Subcutaneous abdominal adipose tissue (tissue), 5 donors: ENCODE measurements at regions not wholly inside any gene's neighbourhood (a gene's known extent, or its start where the extent isn't known, plus 50 kb on each side); places are given as distances from the start of the nearest gene placed in this dataset.

Experiments
- H3K27ac ChIP-seq: one replicate; pipeline ENCODE4 v1.7.0; 2013; ENCODE audit warnings: low read depth, mild to moderate bottlenecking, inconsistent platforms, low read length, moderate library complexity
- H3K27me3 ChIP-seq, 5 donors: one replicate each; pipeline ENCODE4 v1.7.0; 2013; ENCODE audit warnings: low read length in 5 of 5, inconsistent platforms in 1 of 5; ENCODE audit not compliant: control insufficient read depth in 5 of 5, insufficient read depth in 4 of 5
- H3K36me3 ChIP-seq, 5 donors: one replicate each; pipeline ENCODE4 v1.7.0; 2013; ENCODE audit warnings: low read length in 5 of 5; ENCODE audit not compliant: control insufficient read depth in 5 of 5, insufficient read depth in 5 of 5
- H3K4me1 ChIP-seq, 5 donors: one replicate each; pipeline ENCODE4 v1.7.0; 2013; ENCODE audit warnings: low read length in 5 of 5, mild to moderate bottlenecking in 3 of 5, moderate library complexity in 1 of 5; ENCODE audit not compliant: control insufficient read depth in 5 of 5, insufficient read depth in 5 of 5
- H3K4me3 ChIP-seq, 5 donors: one replicate each; pipeline ENCODE4 v1.7.0; 2013; ENCODE audit warnings: low read length in 5 of 5, low read depth in 1 of 5
- H3K9ac ChIP-seq, 5 donors: one replicate each; pipeline ENCODE4 v1.7.0; 2013; ENCODE audit warnings: low read length in 5 of 5, mild to moderate bottlenecking in 4 of 5, moderate library complexity in 3 of 5
- H3K9me3 ChIP-seq, 5 donors: one replicate each; pipeline ENCODE4 v1.7.0; 2013; ENCODE audit warnings: low read length in 5 of 5; ENCODE audit not compliant: control insufficient read depth in 5 of 5
- donor health status: healthy.
- donor health status: healthy.
- donor health status: healthy.
- donor health status: healthy.
- donor health status: healthy.

- Histone ChIP-seq H3K9me3 (no peaks in the 10 kb centered on the region), H3K27me3 (peaks cover 0 to 4% (median under 1%) of the 10 kb centered on the region in 5 donors), H3K4me3 (no peak overlapping the region), H3K9ac (no peak overlapping the region), H3K4me1 (no peaks in the 10 kb centered on the region), H3K36me3 (no peaks in the 10 kb centered on the region), H3K27ac (no peak overlapping the region)
Observed at GRCh38 chr15:26023231-26023630, 160.1 kb upstream of the ATP10A start.

- H3K9ac ChIP-seq: no peak overlapping the region
- no peaks in the 10 kb centered on the region for H3K36me3 ChIP-seq
- no peaks in the 10 kb centered on the region for H3K9me3 ChIP-seq
- H3K4me1 ChIP-seq: no peaks in the 10 kb centered on the region
- H3K27me3 ChIP-seq: peaks cover 0 to 5% (median 3%) of the 10 kb centered on the region in 5 donors
- no peak overlapping the region for H3K27ac ChIP-seq
- H3K4me3 ChIP-seq: no peak overlapping the region
Observed at GRCh38 chr15:26020871-26021270, 157.7 kb upstream of the ATP10A start.

GRCh38 chr15:26017665-26018064, 154.5 kb upstream of the ATP10A start:
- Histone ChIP-seq H3K9me3 (no peaks in the 10 kb centered on the region), H3K9ac (no peak overlapping the region), H3K36me3 (no peaks in the 10 kb centered on the region), H3K4me3 (no peak overlapping the region), H3K27ac (no peak overlapping the region), H3K27me3 (peaks cover 2 to 10% (median 7%) of the 10 kb centered on the region in 5 donors), H3K4me1 (no peaks in the 10 kb centered on the region)

GRCh38 chr15:26015516-26016075, 152.5 kb upstream of the ATP10A start:
- Histone ChIP-seq H3K9ac (no peak overlapping the region), H3K4me3 (no peak overlapping the region), H3K9me3 (no peaks in the 10 kb centered on the region), H3K27me3 (peaks cover 2 to 10% (median 7%) of the 10 kb centered on the region in 5 donors), H3K27ac (no peak overlapping the region), H3K36me3 (no peaks in the 10 kb centered on the region), H3K4me1 (no peaks in the 10 kb centered on the region)

GRCh38 chr15:26013981-26014380, 150.9 kb upstream of the ATP10A start:
- peaks cover 1 to 10% (median 7%) of the 10 kb centered on the region in 5 donors for H3K27me3 ChIP-seq
- H3K9ac ChIP-seq: no peak overlapping the region
- H3K4me3 ChIP-seq: no peak overlapping the region
- H3K4me1 ChIP-seq: no peaks in the 10 kb centered on the region
- no peaks in the 10 kb centered on the region for H3K36me3 ChIP-seq
- H3K27ac ChIP-seq: no peak overlapping the region
- peaks cover 0 to 3% (median 0%) of the 10 kb centered on the region in 5 donors for H3K9me3 ChIP-seq

GRCh38 chr15:26011916-26012315, 148.8 kb upstream of the ATP10A start:
- peaks cover 0 to 3% (median 0%) of the 10 kb centered on the region in 5 donors for H3K9me3 ChIP-seq
- no peak overlapping the region for H3K9ac ChIP-seq
- H3K4me3 ChIP-seq: no peak overlapping the region
- H3K27me3 ChIP-seq: peaks cover 0 to 10% (median 7%) of the 10 kb centered on the region in 5 donors
- no peaks in the 10 kb centered on the region for H3K4me1 ChIP-seq
- no peaks in the 10 kb centered on the region for H3K36me3 ChIP-seq
- H3K27ac ChIP-seq: no peak overlapping the region

- H3K27ac ChIP-seq: no peak overlapping the region
- no peak overlapping the region for H3K4me3 ChIP-seq
- no peaks in the 10 kb centered on the region for H3K4me1 ChIP-seq
Observed at GRCh38 chr15:26007151-26007550, 144.0 kb upstream of the ATP10A start.

GRCh38 chr15:26001201-26001600, 138.1 kb upstream of the ATP10A start:
- Histone ChIP-seq H3K9ac (no peak overlapping the region), H3K4me3 (no peak overlapping the region), H3K9me3 (no peaks in the 10 kb centered on the region), H3K27ac (no peak overlapping the region), H3K36me3 (no peaks in the 10 kb centered on the region), H3K27me3 (no peaks in the 10 kb centered on the region), H3K4me1 (no peaks in the 10 kb centered on the region)

More at GRCh38 chr15:26007151-26007550, 144.0 kb upstream of the ATP10A start:
- Histone ChIP-seq H3K36me3 (no peaks in the 10 kb centered on the region), H3K27me3 (no peaks in the 10 kb centered on the region), H3K9me3 (peaks cover 0 to 3% (median 0%) of the 10 kb centered on the region in 5 donors), H3K9ac (no peak overlapping the region)

GRCh38 chr15:25993506-25993905, 130.4 kb upstream of the ATP10A start:
- H3K4me1 ChIP-seq: no peaks in the 10 kb centered on the region

GRCh38 chr15:25990220-25990619, 127.1 kb upstream of the ATP10A start:
- H3K9ac ChIP-seq: no peak overlapping the region
- H3K4me1 ChIP-seq: no peaks in the 10 kb centered on the region
- no peak overlapping the region for H3K4me3 ChIP-seq
- peaks cover 0 to 3% (median 0%) of the 10 kb centered on the region in 5 donors for H3K9me3 ChIP-seq
- H3K27ac ChIP-seq: no peak overlapping the region
- H3K36me3 ChIP-seq: no peaks in the 10 kb centered on the region
- no peaks in the 10 kb centered on the region for H3K27me3 ChIP-seq

More at GRCh38 chr15:25993506-25993905, 130.4 kb upstream of the ATP10A start:
- Histone ChIP-seq H3K4me3 (no peak overlapping the region), H3K9ac (no peak overlapping the region), H3K9me3 (peaks cover 0 to 3% (median 0%) of the 10 kb centered on the region in 5 donors), H3K27me3 (no peaks in the 10 kb centered on the region), H3K27ac (no peak overlapping the region), H3K36me3 (no peaks in the 10 kb centered on the region)
